Liver (tissue), 3 donors: ENCODE measurements at regions not wholly inside any gene's neighbourhood (a gene's known extent, or its start where the extent isn't known, plus 50 kb on each side); places are given as distances from the start of the nearest gene placed in this dataset.

Experiments
- CTCF ChIP-seq: fragments of 150-350 bp; IDR thresholded peaks from 2 replicates; pipeline ENCODE4 v1.5.1; 2017; ENCODE audit warnings: improper control_type of control experiment, low read depth, low read length; ENCODE audit not compliant: missing input control
- TAF1 ChIP-seq: conservative IDR thresholded peaks from 2 replicates; pipeline ENCODE4 v1.6.1; 2016; ENCODE audit warnings: antibody characterized with exemption, mild to moderate bottlenecking
- ZBTB33 ChIP-seq: IDR thresholded peaks from 2 replicates; pipeline ENCODE4 v1.6.1; 2016; ENCODE audit warnings: antibody characterized with exemption
- donor health status: healthy.
- donor health status: healthy.

GRCh38 chr6:95071464-95071863 is 505.9 kb upstream of the MANEA start:
- TF ChIP-seq TAF1, result no peak
- no peak for TF ChIP-seq CTCF
- no peak for TF ChIP-seq ZBTB33
